ENCODE measurements at regions not wholly inside any gene's neighbourhood (a gene's known extent, or its start where the extent isn't known, plus 50 kb on each side); places are given as distances from the start of the nearest gene placed in this dataset.

GRCh38 chr1:199735660-199736059 lies 291.9 kb upstream of the NR5A2 start:
- no peak for TF ChIP-seq CTCF (IDR thresholded peaks at IDR 0.05)
- H3K36me3 ChIP-seq, result no peaks in the 10 kb centered on the region
- DNase-seq, result no peak
- no peaks in the 10 kb centered on the region for H3K9me3 ChIP-seq
- intact Hi-C loops (cut with DNase I; ENCODE audit: low total_unique reads), result no loop called here
- H3K27me3 ChIP-seq, result no peaks in the 10 kb centered on the region
- H3K4me1 ChIP-seq, result no peaks in the 10 kb centered on the region
- H3K27ac ChIP-seq, result no peak overlapping the region
- no peak overlapping the region for H3K4me3 ChIP-seq

GRCh38 chr1:199736646-199737045 lies 290.9 kb upstream of the NR5A2 start:
- TF ChIP-seq CTCF (IDR thresholded peaks at IDR 0.05), result no peak
- Histone ChIP-seq H3K27me3 (no peaks in the 10 kb centered on the region), H3K4me1 (no peaks in the 10 kb centered on the region), H3K36me3 (no peaks in the 10 kb centered on the region), H3K4me3 (no peak overlapping the region), H3K27ac (no peak overlapping the region), H3K9me3 (no peaks in the 10 kb centered on the region)
- no peak for DNase-seq
- intact Hi-C loops (cut with DNase I; ENCODE audit: low total_unique reads), result no loop called here

GRCh38 chr1:199741586-199741985 lies 285.9 kb upstream of the NR5A2 start:
- no peak overlapping the region for H3K4me3 ChIP-seq
- H3K9me3 ChIP-seq, result no peaks in the 10 kb centered on the region
- TF ChIP-seq CTCF (IDR thresholded peaks at IDR 0.05), result no peak
- intact Hi-C loops (cut with DNase I; ENCODE audit: low total_unique reads), result no loop called here
- no peaks in the 10 kb centered on the region for H3K4me1 ChIP-seq
- H3K27me3 ChIP-seq, result no peaks in the 10 kb centered on the region
- no peaks in the 10 kb centered on the region for H3K36me3 ChIP-seq
- no peak for DNase-seq
- H3K27ac ChIP-seq, result no peak overlapping the region

- H3K9me3 ChIP-seq, result no peaks in the 10 kb centered on the region
- DNase-seq, result no peak
- H3K4me3 ChIP-seq, result no peak overlapping the region
- no peak overlapping the region for H3K27ac ChIP-seq
- H3K4me1 ChIP-seq, result no peaks in the 10 kb centered on the region
- peaks cover 0 to under 1% of the 10 kb centered on the region in 2 donors for H3K27me3 ChIP-seq
- intact Hi-C loops (cut with DNase I; ENCODE audit: low total_unique reads), result no loop called here
- H3K36me3 ChIP-seq, result no peaks in the 10 kb centered on the region
- TF ChIP-seq CTCF (IDR thresholded peaks at IDR 0.05), result no peak
These were observed 285.0 kb upstream of the NR5A2 start for GRCh38 chr1:199742547-199742946.

GRCh38 chr1:199743227-199743626 lies 284.3 kb upstream of the NR5A2 start:
- Histone ChIP-seq H3K27ac (no peak overlapping the region), H3K4me1 (no peaks in the 10 kb centered on the region), H3K9me3 (no peaks in the 10 kb centered on the region), H3K4me3 (no peak overlapping the region), H3K36me3 (no peaks in the 10 kb centered on the region), H3K27me3 (peaks cover 0 to 7% of the 10 kb centered on the region in 2 donors)
- no peak for TF ChIP-seq CTCF (IDR thresholded peaks at IDR 0.05)
- intact Hi-C loops (cut with DNase I; ENCODE audit: low total_unique reads), result no loop called here
- DNase-seq, result no peak

Data from tibial artery (tissue), 4 donors.